H9 (cell line): ENCODE measurements at regions not wholly inside any gene's neighbourhood (a gene's known extent, or its start where the extent isn't known, plus 50 kb on each side); places are given as distances from the start of the nearest gene placed in this dataset.

Source experiments
- DNase-seq: peaks from one replicate; pipeline ENCODE4 v3.0.0-alpha.2; 2017
- H2AFZ ChIP-seq: one replicate; pipeline ENCODE4 v1.6.1; 2013; ENCODE audit warnings: mild to moderate bottlenecking, low read length, control low read depth, moderate library complexity
- H2AK5ac ChIP-seq: 2 replicates; pipeline ENCODE4 v1.6.1; 2013; ENCODE audit warnings: low read length, control low read depth, mixed read lengths; ENCODE audit not compliant: insufficient read length
- H2BK120ac ChIP-seq: one replicate; pipeline ENCODE4 v1.6.1; 2013; ENCODE audit warnings: low read depth, mild to moderate bottlenecking, low read length, control low read depth, inconsistent platforms; ENCODE audit not compliant: poor library complexity, severe bottlenecking
- H2BK12ac ChIP-seq: 2 replicates; pipeline ENCODE4 v1.6.1; 2013; ENCODE audit warnings: low read length, control low read depth, mixed read lengths, low read depth; ENCODE audit not compliant: insufficient read length
- H2BK15ac ChIP-seq: 2 replicates; pipeline ENCODE4 v1.6.1; 2013; ENCODE audit warnings: low read depth, low read length, control low read depth
- H2BK20ac ChIP-seq: one replicate; pipeline ENCODE4 v1.6.1; 2013; ENCODE audit warnings: low read depth, mild to moderate bottlenecking, low read length, control low read depth, inconsistent platforms; ENCODE audit not compliant: poor library complexity, severe bottlenecking
- H2BK5ac ChIP-seq: 2 replicates; pipeline ENCODE4 v1.6.1; 2013; ENCODE audit warnings: low read length, control low read depth, mixed read lengths; ENCODE audit not compliant: insufficient read length
- H3K14ac ChIP-seq: 2 replicates; pipeline ENCODE4 v1.6.1; 2013; ENCODE audit warnings: low read length, control low read depth; ENCODE audit not compliant: insufficient read depth
- H3K18ac ChIP-seq: 2 replicates; pipeline ENCODE4 v1.6.1; 2013; ENCODE audit warnings: low read depth, mild to moderate bottlenecking, mixed read lengths, low read length, control low read depth; ENCODE audit not compliant: insufficient read length
- H3K23ac ChIP-seq: 2 replicates; pipeline ENCODE4 v1.6.1; 2013; ENCODE audit warnings: low read length, control low read depth, mixed read lengths, low read depth; ENCODE audit not compliant: insufficient read length
- H3K23me2 ChIP-seq: 2 replicates; pipeline ENCODE4 v1.6.1; 2013; ENCODE audit warnings: low read depth, mild to moderate bottlenecking, mixed read lengths, low read length, control low read depth; ENCODE audit not compliant: insufficient read length, poor library complexity, severe bottlenecking
- H3K27ac ChIP-seq: 2 replicates; pipeline ENCODE4 v1.5.1; 2013; ENCODE audit warnings: low read length, control low read depth, mixed read lengths, low read depth; ENCODE audit not compliant: insufficient read length
- H3K27me3 ChIP-seq: 2 replicates; pipeline ENCODE4 v1.6.1; 2013; ENCODE audit warnings: low read length, control low read depth, inconsistent platforms; ENCODE audit not compliant: insufficient read depth
- H3K4ac ChIP-seq: 2 replicates; pipeline ENCODE4 v1.6.1; 2013; ENCODE audit warnings: low read depth, mild to moderate bottlenecking, control low read depth, inconsistent platforms, low read length, moderate library complexity
- H3K4me1 ChIP-seq: 2 replicates; pipeline ENCODE4 v1.6.1; 2013; ENCODE audit warnings: low read length, control low read depth, inconsistent platforms; ENCODE audit not compliant: insufficient read depth
- H3K4me2 ChIP-seq: 2 replicates; pipeline ENCODE4 v1.6.1; 2013; ENCODE audit warnings: low read length, control low read depth, mixed read lengths; ENCODE audit not compliant: insufficient read length, insufficient read depth
- H3K56ac ChIP-seq: 2 replicates; pipeline ENCODE4 v1.6.1; 2013; ENCODE audit warnings: low read depth, mild to moderate bottlenecking, mixed read lengths, low read length, control low read depth; ENCODE audit not compliant: insufficient read length
- H3K79me1 ChIP-seq: 2 replicates; pipeline ENCODE4 v1.6.1; 2013; ENCODE audit warnings: low read depth, mild to moderate bottlenecking, moderate library complexity, low read length, control low read depth, inconsistent platforms; ENCODE audit not compliant: insufficient read depth, poor library complexity, severe bottlenecking
- H3K79me2 ChIP-seq: 2 replicates; pipeline ENCODE4 v1.6.1; 2013; ENCODE audit warnings: low read length, control low read depth, inconsistent platforms; ENCODE audit not compliant: insufficient read depth
- H3K9ac ChIP-seq: 2 replicates; pipeline ENCODE4 v1.6.1; 2013; ENCODE audit warnings: low read length, control low read depth, mixed read lengths; ENCODE audit not compliant: insufficient read length; ENCODE audit errors: extremely low read depth
- H3K9me3 ChIP-seq: one replicate; pipeline ENCODE4 v1.6.1; 2013; ENCODE audit warnings: low read depth, low read length, inconsistent platforms; ENCODE audit not compliant: control insufficient read depth
- H3T11ph ChIP-seq: one replicate; pipeline ENCODE4 v1.6.1; 2013; ENCODE audit warnings: mild to moderate bottlenecking, low read length, control low read depth, inconsistent platforms
- H4K20me1 ChIP-seq: one replicate; pipeline ENCODE4 v1.6.1; 2013; ENCODE audit not compliant: control insufficient read depth, insufficient read length, insufficient read depth
- H4K5ac ChIP-seq: 2 replicates; pipeline ENCODE4 v1.6.1; 2013; ENCODE audit warnings: low read depth, mild to moderate bottlenecking, mixed read lengths, low read length, control low read depth; ENCODE audit not compliant: insufficient read length
- H4K8ac ChIP-seq: replicated peaks from 2 replicates; pipeline ENCODE4 v1.6.1; 2013; ENCODE audit warnings: low read length, control low read depth, mixed read lengths, low read depth; ENCODE audit not compliant: insufficient read length
- H4K91ac ChIP-seq: 2 replicates; pipeline ENCODE4 v1.6.1; 2013; ENCODE audit warnings: low read depth, mild to moderate bottlenecking, moderate library complexity, mixed read lengths, low read length, control low read depth; ENCODE audit not compliant: insufficient read length
- H3K27ac Mint-ChIP-seq, 3 experiments: 2 replicates in 2 of 3; 3 replicates in 1 of 3; pipeline ENCODE4 v1.8.0; 2020 to 2021; ENCODE audit warnings: mixed read lengths in 3 of 3, mild to moderate bottlenecking in 1 of 3, moderate library complexity in 1 of 3
- H3K27me3 Mint-ChIP-seq: 2 replicates; pipeline ENCODE4 v1.8.0; 2021; ENCODE audit warnings: low read depth, mild to moderate bottlenecking, moderate library complexity, mixed read lengths
- H3K36me3 Mint-ChIP-seq, 3 experiments: 2 replicates in 2 of 3; 3 replicates in 1 of 3; pipeline ENCODE4 v1.8.0; 2020 to 2021; ENCODE audit warnings: low read depth in 3 of 3, mixed read lengths in 3 of 3; ENCODE audit not compliant: insufficient read depth in 1 of 3
- H3K4me1 Mint-ChIP-seq, 2 experiments: 2 replicates each; pipeline ENCODE4 v1.8.0; 2020; ENCODE audit warnings: mixed read lengths in 2 of 2
- H3K4me3 Mint-ChIP-seq, 2 experiments: 2 replicates in 1 of 2; 3 replicates in 1 of 2; pipeline ENCODE4 v1.8.0; 2020 to 2021; ENCODE audit warnings: mild to moderate bottlenecking in 2 of 2, mixed read lengths in 2 of 2, moderate library complexity in 1 of 2
- H3K9me3 Mint-ChIP-seq, 2 experiments: 2 replicates in 1 of 2; 3 replicates in 1 of 2; pipeline ENCODE4 v1.8.0; 2020; ENCODE audit warnings: mild to moderate bottlenecking in 2 of 2, mixed read lengths in 2 of 2, moderate library complexity in 1 of 2
- CTCF ChIP-seq: fragments of 200-600 bp; sonication (generic); conservative IDR thresholded peaks from 3 replicates; pipeline ENCODE4 v1.8.0; 2021; ENCODE audit warnings: antibody characterized with exemption, mild to moderate bottlenecking
- WGBS: extraction: QIAGEN DNeasy Blood & Tissue Kit; methylation state at CpG from one replicate; pipeline ENCODE4 v1.1.7; 2013; ENCODE audit warnings: missing lambda C conversion rate, low lambda C conversion rate, mixed read lengths; ENCODE audit not compliant: insufficient read length; ENCODE audit errors: extremely low coverage; 5-methylcytosine and 5-hydroxymethylcytosine counted together

- TF ChIP-seq CTCF = no peak
- H3K4me2 ChIP-seq = peak overlapping the region; percentile 83
- peak overlapping the region; percentile 30 for H2BK12ac ChIP-seq
- peak overlapping the region; percentile 99 for H4K5ac ChIP-seq
- peak overlapping the region; percentile 93 for H3K56ac ChIP-seq
- WGBS = no CpG with 5 or more reads among the region's 12 CpGs
- peak overlapping the region; percentile 75 for H2AK5ac ChIP-seq
- H2BK5ac ChIP-seq = peak overlapping the region; percentile 99
- peak overlapping the region; percentile 85 for H2BK120ac ChIP-seq
- no peak overlapping the region for H2BK15ac ChIP-seq
- no peaks in the 10 kb centered on the region for H3K27me3 Mint-ChIP-seq
- H3T11ph ChIP-seq = peak overlapping the region; percentile 97
- H3K4me3 Mint-ChIP-seq = peak overlapping the region; percentile 80 to 87
- H4K8ac ChIP-seq = peak overlapping the region; percentile 93
- H3K18ac ChIP-seq = peak overlapping the region; percentile 99
- H3K4me1 ChIP-seq = peaks cover 7% of the 10 kb centered on the region; the same call in 1 of the 2 replicates
- no peaks in the 10 kb centered on the region for H3K79me1 ChIP-seq
- H3K4ac ChIP-seq = peak overlapping the region; percentile 97; the same call in 1 of the 2 replicates
- DNase-seq = no peak
- H3K36me3 Mint-ChIP-seq = no peaks in the 10 kb centered on the region
- no peak overlapping the region for H2BK20ac ChIP-seq
- H3K23me2 ChIP-seq = peaks cover 18% of the 10 kb centered on the region
- no peaks in the 10 kb centered on the region for H3K9me3 ChIP-seq
- H3K27ac ChIP-seq = peak overlapping the region; percentile 100
- peak overlapping the region; percentile 100 for H3K9ac ChIP-seq
- H4K91ac ChIP-seq = peak overlapping the region; percentile 95
- peak overlapping the region; percentile 100 for H3K27ac Mint-ChIP-seq
- H2AFZ ChIP-seq = no peak overlapping the region
- H3K14ac ChIP-seq = peak overlapping the region; percentile 99; the same call in 1 of the 2 replicates
- H3K79me2 ChIP-seq = no peaks in the 10 kb centered on the region
- H3K4me1 Mint-ChIP-seq = peaks cover 37 to 41% of the 10 kb centered on the region in 2 experiments
- peak overlapping the region; percentile 38 for H3K23ac ChIP-seq
- H4K20me1 ChIP-seq = no peaks in the 10 kb centered on the region
- no peaks in the 10 kb centered on the region; a peak in 1 of 5 replicates for H3K9me3 Mint-ChIP-seq
- H3K27me3 ChIP-seq = no peaks in the 10 kb centered on the region
Observed at GRCh38 chr15:92809880-92810361, 90.2 kb upstream of the CHD2 start.
